Peyer's patch (tissue), 4 donors: ENCODE measurements at regions not wholly inside any gene's neighbourhood (a gene's known extent, or its start where the extent isn't known, plus 50 kb on each side); places are given as distances from the start of the nearest gene placed in this dataset.
"Not testable (repeated sequence)": the region's sequence is repeated elsewhere in the genome, so short reads cannot be mapped to it uniquely, and the experiment has no call there.

ENCODE experiments used
- DNase-seq, 3 donors: peaks; one replicate each; pipeline ENCODE4 v3.0.0-alpha.2; 2017 to 2019
- H3K27ac ChIP-seq, 4 donors: fragments of 200-600 bp; sonication (generic); one replicate each; pipeline ENCODE4 v1.5.1; 2016 to 2019
- H3K27me3 ChIP-seq, 2 donors: fragments of 200-600 bp; sonication (generic); one replicate each; pipeline ENCODE4 v1.5.1; 2019
- H3K36me3 ChIP-seq, 3 donors: fragments of 200-600 bp; sonication (generic); one replicate each; pipeline ENCODE4 v1.5.1; 2016 to 2019
- H3K4me1 ChIP-seq, 4 donors: fragments of 200-600 bp; sonication (generic); one replicate each; pipeline ENCODE4 v1.5.1; 2016 to 2019
- H3K4me3 ChIP-seq, 4 donors: fragments of 200-600 bp; sonication (generic); 1 replicate in 3 of 4; 2 replicates in 1 of 4; pipeline ENCODE4 v1.5.1; 2016 to 2019; ENCODE audit warnings: mild to moderate bottlenecking in 1 of 4
- H3K9me3 ChIP-seq, 4 donors: fragments of 200-600 bp; sonication (generic); one replicate each; pipeline ENCODE4 v1.5.1; 2016 to 2019; ENCODE audit warnings: mild to moderate bottlenecking in 1 of 4
- POLR2A ChIP-seq, 2 donors: fragments of 450-650 bp; IDR thresholded peaks; one replicate each; pipeline ENCODE4 v1.5.1; 2017; ENCODE audit warnings: antibody characterized with exemption in 2 of 2, mild to moderate bottlenecking in 2 of 2, moderate library complexity in 2 of 2
- TF ChIP-seq, protein P1 (sequence below), 6 experiments: fragments of 450-650 bp in 4 of 6; fragments of 200-600 bp in 2 of 6; sonication (generic) in 1 of 6; IDR thresholded peaks; one replicate each; pipeline ENCODE4 v1.5.1; 2017 to 2019; ENCODE audit warnings: antibody characterized with exemption in 6 of 6, mild to moderate bottlenecking in 3 of 6, moderate library complexity in 1 of 6

- DNase-seq = no peak
- Histone ChIP-seq H3K9me3 (no peaks in the 10 kb centered on the region), H3K36me3 (no peaks in the 10 kb centered on the region), H3K27me3 (no peaks in the 10 kb centered on the region), H3K27ac (peak overlapping the region in 3 of 4 donors; percentile 62 to 84 (median 79)), H3K4me1 (peaks cover 0 to 17% (median 2%) of the 10 kb centered on the region in 4 donors), H3K4me3 (no peak overlapping the region)
- TF ChIP-seq, protein P1, sequence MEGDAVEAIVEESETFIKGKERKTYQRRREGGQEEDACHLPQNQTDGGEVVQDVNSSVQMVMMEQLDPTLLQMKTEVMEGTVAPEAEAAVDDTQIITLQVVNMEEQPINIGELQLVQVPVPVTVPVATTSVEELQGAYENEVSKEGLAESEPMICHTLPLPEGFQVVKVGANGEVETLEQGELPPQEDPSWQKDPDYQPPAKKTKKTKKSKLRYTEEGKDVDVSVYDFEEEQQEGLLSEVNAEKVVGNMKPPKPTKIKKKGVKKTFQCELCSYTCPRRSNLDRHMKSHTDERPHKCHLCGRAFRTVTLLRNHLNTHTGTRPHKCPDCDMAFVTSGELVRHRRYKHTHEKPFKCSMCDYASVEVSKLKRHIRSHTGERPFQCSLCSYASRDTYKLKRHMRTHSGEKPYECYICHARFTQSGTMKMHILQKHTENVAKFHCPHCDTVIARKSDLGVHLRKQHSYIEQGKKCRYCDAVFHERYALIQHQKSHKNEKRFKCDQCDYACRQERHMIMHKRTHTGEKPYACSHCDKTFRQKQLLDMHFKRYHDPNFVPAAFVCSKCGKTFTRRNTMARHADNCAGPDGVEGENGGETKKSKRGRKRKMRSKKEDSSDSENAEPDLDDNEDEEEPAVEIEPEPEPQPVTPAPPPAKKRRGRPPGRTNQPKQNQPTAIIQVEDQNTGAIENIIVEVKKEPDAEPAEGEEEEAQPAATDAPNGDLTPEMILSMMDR (IDR thresholded peaks at IDR 0.05) = no peak
- TF ChIP-seq POLR2A (IDR thresholded peaks at IDR 0.05) = no peak
These were observed 280.3 kb upstream of the AMIGO2 start for GRCh38 chr12:47360093-47360480.

DNA sequence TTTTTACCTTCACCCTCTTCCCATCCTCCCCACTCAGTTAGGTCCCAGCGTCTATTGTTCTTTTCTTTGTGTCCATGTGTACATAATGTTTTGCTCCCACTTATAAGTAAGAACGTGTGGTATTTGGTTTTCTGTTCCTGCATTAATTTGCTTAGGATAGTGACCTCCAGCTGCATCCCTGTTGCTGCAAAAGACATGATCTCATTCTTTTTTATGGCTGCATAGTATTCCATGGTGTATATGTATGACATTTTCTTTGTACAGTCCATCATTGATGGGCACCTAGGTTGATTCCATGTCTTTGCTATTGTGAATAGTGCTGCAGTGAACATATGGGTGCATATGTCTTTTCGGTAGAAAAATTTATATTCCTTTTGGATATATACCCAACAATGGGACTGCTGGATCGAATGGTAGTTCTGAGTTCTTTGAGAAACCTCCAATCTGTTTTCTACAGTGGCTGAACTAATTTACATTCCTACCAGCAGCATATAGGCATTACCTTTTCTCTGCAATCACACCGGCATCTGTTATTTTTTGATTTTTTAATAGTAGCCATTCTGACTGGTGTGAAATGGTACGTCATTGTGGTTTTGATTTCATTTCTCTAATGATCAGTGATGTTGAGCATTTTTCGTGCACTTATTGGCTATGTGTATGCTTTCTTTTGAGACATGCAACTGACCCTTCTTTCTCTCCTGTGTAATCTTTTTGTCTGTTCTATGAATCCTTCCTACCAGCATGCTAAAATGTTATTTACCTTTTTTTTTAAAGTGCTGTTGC, 279.7 kb upstream of the AMIGO2 start:
- Histone ChIP-seq H3K36me3 (no peaks in the 10 kb centered on the region), H3K4me3 (no peak overlapping the region), H3K27ac (peak overlapping the region in 2 of 4 donors; percentile 79 to 84), H3K9me3 (no peaks in the 10 kb centered on the region), H3K4me1 (peaks cover 0 to 17% (median 2%) of the 10 kb centered on the region in 4 donors), H3K27me3 (no peaks in the 10 kb centered on the region)
- no peak for DNase-seq
- TF ChIP-seq, protein P1 (IDR thresholded peaks at IDR 0.05) = no peak
- TF ChIP-seq POLR2A (IDR thresholded peaks at IDR 0.05) = no peak

GRCh38 chr12:47357006-47357405, 277.2 kb upstream of the AMIGO2 start:
- not testable (repeated sequence) for DNase-seq, H3K27me3 ChIP-seq, H3K4me3 ChIP-seq, H3K9me3 ChIP-seq, H3K36me3 ChIP-seq
- Histone ChIP-seq H3K4me1 (peaks cover 0 to 13% (median 2%) of the 10 kb centered on the region in 4 donors), H3K27ac (peak overlapping the region in 2 of 4 donors; percentile 62 to 70)

DNA sequence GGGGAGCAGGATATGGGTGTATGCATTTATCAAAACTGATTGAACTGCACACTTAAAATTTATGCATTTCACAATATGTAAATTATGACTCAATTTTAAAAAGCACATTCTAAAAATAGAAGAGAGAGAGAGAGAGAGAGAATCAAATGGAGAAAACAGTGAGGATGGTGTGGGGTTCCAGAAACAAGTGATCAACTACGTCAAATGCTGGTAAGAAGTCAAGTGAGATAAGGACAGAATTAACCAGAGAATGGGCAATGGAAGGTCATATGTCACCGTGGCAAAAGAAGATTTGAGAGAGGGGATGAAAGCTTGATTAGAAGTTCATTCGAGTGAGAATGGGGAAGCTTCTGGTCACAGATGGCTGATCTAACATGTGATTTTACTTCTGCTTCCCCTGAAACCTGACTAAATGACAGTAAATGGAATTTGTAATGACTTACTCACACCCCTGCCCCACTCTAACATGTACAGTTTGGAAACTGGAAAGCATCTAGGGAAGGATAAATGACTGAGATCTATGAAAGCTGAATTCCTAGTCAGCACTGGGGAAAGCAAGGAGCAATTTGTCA, 276.5 kb upstream of the AMIGO2 start:
- no peaks in the 10 kb centered on the region for H3K27me3 ChIP-seq
- TF ChIP-seq, protein P1 (IDR thresholded peaks at IDR 0.05) = no peak
- no peak for TF ChIP-seq POLR2A (IDR thresholded peaks at IDR 0.05)
- no peaks in the 10 kb centered on the region for H3K36me3 ChIP-seq
- peaks cover 0 to 13% (median 0%) of the 10 kb centered on the region in 4 donors for H3K4me1 ChIP-seq
- no peak overlapping the region for H3K4me3 ChIP-seq
- DNase-seq = peak in 1 of 3 donors; percentile 30
- no peaks in the 10 kb centered on the region for H3K9me3 ChIP-seq
- peak overlapping the region in 2 of 4 donors; percentile 62 to 70 for H3K27ac ChIP-seq

- Histone ChIP-seq H3K4me1 (peaks cover 0 to 13% (median 0%) of the 10 kb centered on the region in 4 donors), H3K27ac (peak overlapping the region in 1 of 4 donors; percentile 20), H3K27me3 (no peaks in the 10 kb centered on the region), H3K36me3 (no peaks in the 10 kb centered on the region), H3K4me3 (no peak overlapping the region), H3K9me3 (no peaks in the 10 kb centered on the region)
- TF ChIP-seq POLR2A (IDR thresholded peaks at IDR 0.05) = no peak
- TF ChIP-seq, protein P1 (IDR thresholded peaks at IDR 0.05) = no peak
- no peak for DNase-seq
These were observed 273.7 kb upstream of the AMIGO2 start for GRCh38 chr12:47353508-47353907.

- Histone ChIP-seq H3K4me3 (no peak overlapping the region), H3K9me3 (no peaks in the 10 kb centered on the region), H3K27ac (no peak overlapping the region), H3K27me3 (no peaks in the 10 kb centered on the region), H3K4me1 (peaks cover 0 to 10% (median 0%) of the 10 kb centered on the region in 4 donors), H3K36me3 (no peaks in the 10 kb centered on the region)
- TF ChIP-seq POLR2A (IDR thresholded peaks at IDR 0.05) = no peak
- TF ChIP-seq, protein P1 (IDR thresholded peaks at IDR 0.05) = no peak
- no peak for DNase-seq
These were observed 272.3 kb upstream of the AMIGO2 start for GRCh38 chr12:47352067-47352466.
